GM18498 (cell line): ENCODE measurements at regions not wholly inside any gene's neighbourhood (a gene's known extent, or its start where the extent isn't known, plus 50 kb on each side); places are given as distances from the start of the nearest gene placed in this dataset.

Experiments
- ATAC-seq: cut with Tn5 transposase; IDR thresholded peaks from one replicate; pipeline ENCODE4 v1.9.1; 2021; ENCODE audit warnings: mild to moderate bottlenecking, moderate library complexity; ENCODE audit not compliant: unreplicated experiment

GRCh38 chr11:109553284-109553683 lies 131.3 kb downstream of the C11orf87 start:
- no peak for ATAC-seq

GRCh38 chr11:109554951-109555350 lies 133.0 kb downstream of the C11orf87 start:
- ATAC-seq, result no peak

- no peak for ATAC-seq
Measured at GRCh38 chr11:109564241-109564640, 142.3 kb downstream of the C11orf87 start.

- no peak for ATAC-seq
Measured at GRCh38 chr11:109582470-109582869, 160.5 kb downstream of the C11orf87 start.

- ATAC-seq, result no peak
Measured at GRCh38 chr11:109584001-109584972, 162.3 kb downstream of the C11orf87 start.

GRCh38 chr11:109586789-109587188 lies 164.8 kb downstream of the C11orf87 start:
- no peak for ATAC-seq

- no peak for ATAC-seq
Measured at GRCh38 chr11:109590782-109591181, 168.8 kb downstream of the C11orf87 start.

- no peak for ATAC-seq
Measured at GRCh38 chr11:109597336-109597735, 175.3 kb downstream of the C11orf87 start.

GRCh38 chr11:109604481-109605400 lies 182.8 kb downstream of the C11orf87 start:
- ATAC-seq, result no peak

- no peak for ATAC-seq
Measured at GRCh38 chr11:109606256-109606655, 184.3 kb downstream of the C11orf87 start.

- ATAC-seq, result no peak
Measured at GRCh38 chr11:109609454-109610185, 187.6 kb downstream of the C11orf87 start.

- no peak for ATAC-seq
Measured at GRCh38 chr11:109612496-109612895, 190.5 kb downstream of the C11orf87 start.

- no peak for ATAC-seq
Measured at GRCh38 chr11:109619498-109619897, 197.5 kb downstream of the C11orf87 start.

GRCh38 chr11:109629734-109630133 lies 207.7 kb downstream of the C11orf87 start:
- ATAC-seq, result no peak

GRCh38 chr11:109641549-109641948 lies 219.6 kb downstream of the C11orf87 start:
- no peak for ATAC-seq

GRCh38 chr11:109644152-109644551 lies 222.2 kb downstream of the C11orf87 start:
- ATAC-seq, result no peak

- ATAC-seq, result no peak
Measured at GRCh38 chr11:109648804-109649203, 226.8 kb downstream of the C11orf87 start.

GRCh38 chr11:109654091-109654490 lies 232.1 kb downstream of the C11orf87 start:
- ATAC-seq, result no peak

- no peak for ATAC-seq
Measured at GRCh38 chr11:109658190-109658589, 236.2 kb downstream of the C11orf87 start.

- no peak for ATAC-seq
Measured at GRCh38 chr11:109667719-109668118, 245.7 kb downstream of the C11orf87 start.
